ENCODE measurements at regions not wholly inside any gene's neighbourhood (a gene's known extent, or its start where the extent isn't known, plus 50 kb on each side); places are given as distances from the start of the nearest gene placed in this dataset.

DNA sequence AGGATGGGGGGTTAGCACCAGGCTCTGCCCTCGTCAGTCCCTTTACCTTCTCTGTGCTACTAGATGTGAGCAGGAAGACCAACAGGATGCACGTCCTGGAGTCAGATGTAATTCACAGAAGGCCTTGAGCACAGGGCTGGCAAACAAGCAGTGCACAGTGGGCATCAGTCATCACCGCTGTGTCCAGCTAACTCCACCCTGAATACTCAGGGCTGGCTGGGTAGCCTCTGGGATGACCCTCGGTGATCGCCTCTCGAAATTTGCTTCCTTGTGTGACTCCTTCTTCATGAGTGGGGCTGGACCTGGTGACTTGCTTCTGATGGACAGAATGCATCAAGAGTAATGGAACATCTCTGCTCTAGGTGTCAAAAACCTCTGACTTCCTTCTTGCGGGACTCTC lies 92.2 kb upstream of the TMPRSS2 start:
- DNase-seq = no peak
- Histone ChIP-seq H3K79me2 (ENCODE audit: control insufficient read depth, insufficient read depth, low read length) (no peaks in the 10 kb centered on the region), H3K36me3 (replicated peaks in 1 of 2; ENCODE audit: control extremely low read depth in 1 of 2, control insufficient read depth in 1 of 2, extremely low read depth in 1 of 2, insufficient read depth in 2 of 2, low read length in 1 of 2) (no peaks in the 10 kb centered on the region), H3K9me3 (ENCODE audit: control extremely low read depth in 1 of 3, control insufficient read depth in 2 of 3, insufficient read depth in 1 of 3, low read length in 2 of 3) (peaks cover 0 to 9% (median 0%) of the 10 kb centered on the region in 3 donors), H3K4me1 (ENCODE audit: control insufficient read depth in 2 of 2, insufficient read depth in 2 of 2, low read length in 2 of 2) (no peaks in the 10 kb centered on the region), H3K27ac (ENCODE audit: low read length in 2 of 2) (no peak overlapping the region), H3K9ac (ENCODE audit: low read length) (no peak overlapping the region), H3K4me2 (replicated peaks; ENCODE audit: low read depth, low read length, poor library complexity, severe bottlenecking) (no peak overlapping the region), H2AFZ (ENCODE audit: insufficient read depth, low read depth, low read length, poor library complexity, severe bottlenecking) (no peak overlapping the region), H3K4me3 (ENCODE audit: control extremely low read depth in 1 of 5, extremely low read depth in 1 of 5, insufficient read depth in 1 of 5, low read depth in 2 of 5, low read length in 4 of 5) (no peak overlapping the region), H4K20me1 (ENCODE audit: control insufficient read depth, insufficient read depth, low read length, poor library complexity, severe bottlenecking) (no peaks in the 10 kb centered on the region), H3K27me3 (replicated peaks in 1 of 4; ENCODE audit: control extremely low read depth in 1 of 4, control insufficient read depth in 3 of 4, insufficient read depth in 4 of 4, low read length in 3 of 4) (no peaks in the 10 kb centered on the region)
- ATAC-seq (ENCODE audit: low read depth) = no peak
- CTCF ChIA-PET = no interaction called here
- Mint-ChIP-seq H3K27ac (no peak overlapping the region), H3K4me1 (peaks cover 1% of the 10 kb centered on the region), H3K27me3 (peaks cover 29% of the 10 kb centered on the region), H3K9me3 (ENCODE audit: insufficient read depth) (no peaks in the 10 kb centered on the region), H3K4me3 (no peak overlapping the region)
- TF ChIP-seq CTCF (IDR thresholded peaks at IDR 0.05) (no peak), EZH2 (IDR thresholded peaks at IDR 0.05; ENCODE audit: borderline replicate concordance, insufficient read depth, low read depth, low read length, poor library complexity, severe bottlenecking) (no peak)
- POLR2A ChIA-PET = no interaction called here
- intact Hi-C loops (cut with micrococcal nuclease) = no loop called here
- WGBS (ENCODE audit: insufficient coverage) = 96% methylated on average over 7 of the region's 7 CpGs

DNA sequence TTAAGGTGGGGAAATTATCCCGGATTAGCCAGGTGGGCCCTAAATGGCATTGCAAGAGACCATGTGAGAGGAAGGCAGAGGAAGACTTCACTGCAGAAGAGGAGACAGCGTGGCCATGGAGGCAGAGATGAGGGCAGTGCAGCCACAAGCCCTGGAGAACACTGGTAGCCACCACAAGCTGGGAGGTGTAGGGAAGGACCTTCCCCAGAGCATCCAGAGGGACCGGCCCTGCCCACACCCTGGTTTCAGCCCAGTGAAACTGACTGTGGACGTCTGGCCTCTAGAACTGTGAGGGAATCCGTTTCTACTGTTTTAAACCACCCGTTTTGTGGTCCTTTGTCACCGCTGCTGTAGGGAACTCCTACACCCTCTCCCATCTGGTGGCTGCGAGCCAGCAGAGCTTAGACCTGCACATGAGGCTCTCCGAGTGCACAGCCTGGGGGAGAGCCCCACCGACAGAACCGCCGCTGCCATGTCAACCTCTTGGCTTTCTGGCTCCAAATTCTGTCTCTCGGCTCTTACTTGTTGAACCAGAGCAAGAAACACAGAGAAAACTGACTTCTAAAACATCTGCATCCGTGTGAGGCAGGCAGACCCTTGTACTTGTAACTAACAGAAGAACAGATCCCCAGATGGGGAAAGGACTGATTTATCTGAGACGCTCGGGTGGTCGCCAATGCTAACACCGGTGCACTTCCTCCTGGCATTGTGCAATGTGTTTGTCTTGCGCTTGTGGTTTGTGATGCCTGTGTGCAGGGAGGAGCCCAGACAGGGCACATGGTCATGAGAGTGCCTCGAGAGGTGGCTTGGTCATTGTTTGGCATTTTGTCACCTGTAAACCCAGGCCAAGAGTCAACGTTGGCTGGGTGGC lies 90.8 kb upstream of the TMPRSS2 start:
- ATAC-seq (ENCODE audit: low read depth) (no peak), DNase-seq (no peak)
- Histone ChIP-seq H3K4me2 (replicated peaks; ENCODE audit: low read depth, low read length, poor library complexity, severe bottlenecking) (no peak overlapping the region), H3K4me3 (ENCODE audit: control extremely low read depth in 1 of 5, extremely low read depth in 1 of 5, insufficient read depth in 1 of 5, low read depth in 2 of 5, low read length in 4 of 5) (no peak overlapping the region), H3K9me3 (ENCODE audit: control extremely low read depth in 1 of 3, control insufficient read depth in 2 of 3, insufficient read depth in 1 of 3, low read length in 2 of 3) (peaks cover 0 to 9% (median 0%) of the 10 kb centered on the region in 3 donors), H3K79me2 (ENCODE audit: control insufficient read depth, insufficient read depth, low read length) (no peaks in the 10 kb centered on the region), H3K27ac (ENCODE audit: low read length in 2 of 2) (no peak overlapping the region), H3K36me3 (replicated peaks in 1 of 2; ENCODE audit: control extremely low read depth in 1 of 2, control insufficient read depth in 1 of 2, extremely low read depth in 1 of 2, insufficient read depth in 2 of 2, low read length in 1 of 2) (no peaks in the 10 kb centered on the region), H3K4me1 (ENCODE audit: control insufficient read depth in 2 of 2, insufficient read depth in 2 of 2, low read length in 2 of 2) (no peaks in the 10 kb centered on the region), H3K27me3 (replicated peaks in 1 of 4; ENCODE audit: control extremely low read depth in 1 of 4, control insufficient read depth in 3 of 4, insufficient read depth in 4 of 4, low read length in 3 of 4) (no peaks in the 10 kb centered on the region), H4K20me1 (ENCODE audit: control insufficient read depth, insufficient read depth, low read length, poor library complexity, severe bottlenecking) (no peaks in the 10 kb centered on the region), H2AFZ (ENCODE audit: insufficient read depth, low read depth, low read length, poor library complexity, severe bottlenecking) (no peak overlapping the region), H3K9ac (ENCODE audit: low read length) (no peak overlapping the region)
- 36% methylated on average over 20 of the region's 21 CpGs for WGBS (ENCODE audit: insufficient coverage)
- H3K27ac Mint-ChIP-seq = no peak overlapping the region
- intact Hi-C loops (cut with micrococcal nuclease) = no loop called here
- no peak overlapping the region for H3K4me3 Mint-ChIP-seq
- H3K4me1 Mint-ChIP-seq = peaks cover 1% of the 10 kb centered on the region
- TF ChIP-seq EZH2 (IDR thresholded peaks at IDR 0.05; ENCODE audit: borderline replicate concordance, insufficient read depth, low read depth, low read length, poor library complexity, severe bottlenecking) (no peak), CTCF (IDR thresholded peaks at IDR 0.05) (no peak)
- ChIA-PET CTCF (no interaction called here), POLR2A (no interaction called here)
- H3K27me3 Mint-ChIP-seq = peaks cover 31% of the 10 kb centered on the region
- no peaks in the 10 kb centered on the region for H3K9me3 Mint-ChIP-seq (ENCODE audit: insufficient read depth)
